Immature natural killer cell (primary cell): ENCODE measurements at regions not wholly inside any gene's neighbourhood (a gene's known extent, or its start where the extent isn't known, plus 50 kb on each side); places are given as distances from the start of the nearest gene placed in this dataset.

Experiments
- DNase-seq, 3 donors: peaks; one replicate each; pipeline ENCODE4 v3.0.0; 2022; ENCODE audit warnings: mixed read lengths in 1 of 3
- H3K27ac Mint-ChIP-seq, 6 donors: one replicate each; pipeline ENCODE4 v1.8.0; 2020; ENCODE audit warnings: mixed read lengths in 6 of 6, mild to moderate bottlenecking in 5 of 6, inconsistent platforms in 4 of 6, moderate library complexity in 3 of 6
- H3K27me3 Mint-ChIP-seq, 3 donors: one replicate each; pipeline ENCODE4 v1.8.0; 2020 to 2021; ENCODE audit warnings: low read depth in 3 of 3, mild to moderate bottlenecking in 3 of 3, mixed read lengths in 3 of 3, moderate library complexity in 3 of 3, inconsistent platforms in 1 of 3
- H3K36me3 Mint-ChIP-seq, 3 donors: one replicate each; pipeline ENCODE4 v1.8.0; 2020; ENCODE audit warnings: mixed read lengths in 3 of 3, inconsistent platforms in 2 of 3, mild to moderate bottlenecking in 2 of 3
- H3K4me1 Mint-ChIP-seq, 2 donors: one replicate each; pipeline ENCODE4 v1.8.0; 2020; ENCODE audit warnings: inconsistent platforms in 2 of 2, mild to moderate bottlenecking in 2 of 2, mixed read lengths in 2 of 2, moderate library complexity in 1 of 2
- H3K4me3 Mint-ChIP-seq, 5 donors: one replicate each; pipeline ENCODE4 v1.8.0; 2020; ENCODE audit warnings: mild to moderate bottlenecking in 5 of 5, mixed read lengths in 5 of 5, inconsistent platforms in 3 of 5, moderate library complexity in 3 of 5
- H3K9me3 Mint-ChIP-seq, 6 donors: one replicate each; pipeline ENCODE4 v1.8.0; 2020; ENCODE audit warnings: mild to moderate bottlenecking in 6 of 6, mixed read lengths in 6 of 6, inconsistent platforms in 4 of 6, moderate library complexity in 3 of 6

- H3K9me3 Mint-ChIP-seq: no peaks in the 10 kb centered on the region
- no peak for DNase-seq
- no peak overlapping the region for H3K4me3 Mint-ChIP-seq
- peaks cover 0 to 7% (median 6%) of the 10 kb centered on the region in 3 donors for H3K27me3 Mint-ChIP-seq
- H3K27ac Mint-ChIP-seq: no peak overlapping the region
- H3K4me1 Mint-ChIP-seq: no peaks in the 10 kb centered on the region
- no peaks in the 10 kb centered on the region for H3K36me3 Mint-ChIP-seq
Observed at GRCh38 chr22:48974443-48975315, 853.0 kb downstream of the BRD1 start.

- Mint-ChIP-seq H3K27ac (no peak overlapping the region), H3K4me3 (no peak overlapping the region), H3K9me3 (no peaks in the 10 kb centered on the region), H3K36me3 (no peaks in the 10 kb centered on the region), H3K27me3 (peaks cover 0 to 6% (median 2%) of the 10 kb centered on the region in 3 donors), H3K4me1 (no peaks in the 10 kb centered on the region)
- no peak for DNase-seq
Observed at GRCh38 chr22:48973694-48974041, 854.0 kb downstream of the BRD1 start.

DNA sequence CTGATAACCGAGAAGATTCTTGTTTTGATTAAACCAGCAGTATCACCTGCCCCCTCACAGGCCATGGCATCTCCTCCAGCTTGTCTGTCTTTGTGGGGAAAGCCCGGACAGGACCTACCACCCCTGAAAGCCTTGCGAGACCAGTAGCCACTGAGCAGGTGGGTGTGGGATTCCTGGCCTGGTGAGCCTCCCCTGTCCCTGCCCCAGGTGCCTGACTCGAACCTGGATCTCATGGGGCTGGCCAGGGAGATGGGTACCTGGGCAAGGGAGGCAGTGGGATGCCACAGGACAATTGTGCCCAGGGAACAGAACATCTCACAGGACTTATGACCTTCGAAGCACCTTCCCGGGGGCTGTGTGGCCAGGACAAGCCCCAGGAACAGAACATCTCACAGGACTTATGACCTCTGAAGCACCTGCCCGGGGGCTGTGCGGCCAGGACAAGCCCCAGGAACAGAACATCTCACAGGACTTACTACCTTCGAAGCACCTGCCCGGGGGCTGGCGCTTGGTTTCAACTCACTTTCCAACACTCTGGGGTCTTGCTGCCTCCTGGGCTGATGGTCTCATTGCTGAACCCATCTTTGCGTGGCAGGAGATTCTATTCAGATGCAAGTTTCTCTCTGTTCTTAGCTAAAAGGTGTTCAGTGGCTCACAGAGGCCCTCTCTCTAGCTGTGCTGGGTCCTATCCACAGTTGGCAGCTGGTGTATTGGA, 854.5 kb downstream of the BRD1 start:
- DNase-seq: no peak
- H3K27me3 Mint-ChIP-seq: peaks cover 2 to 6% (median 3%) of the 10 kb centered on the region in 3 donors
- H3K27ac Mint-ChIP-seq: no peak overlapping the region
- no peaks in the 10 kb centered on the region for H3K4me1 Mint-ChIP-seq
- H3K9me3 Mint-ChIP-seq: no peaks in the 10 kb centered on the region
- no peak overlapping the region for H3K4me3 Mint-ChIP-seq
- no peaks in the 10 kb centered on the region for H3K36me3 Mint-ChIP-seq

- Mint-ChIP-seq H3K9me3 (no peaks in the 10 kb centered on the region), H3K36me3 (no peaks in the 10 kb centered on the region), H3K4me1 (no peaks in the 10 kb centered on the region), H3K27me3 (peaks cover 3 to 9% (median 5%) of the 10 kb centered on the region in 3 donors), H3K4me3 (no peak overlapping the region), H3K27ac (no peak overlapping the region)
- no peak for DNase-seq
Observed at GRCh38 chr22:48968201-48968959, 859.3 kb downstream of the BRD1 start.

DNA sequence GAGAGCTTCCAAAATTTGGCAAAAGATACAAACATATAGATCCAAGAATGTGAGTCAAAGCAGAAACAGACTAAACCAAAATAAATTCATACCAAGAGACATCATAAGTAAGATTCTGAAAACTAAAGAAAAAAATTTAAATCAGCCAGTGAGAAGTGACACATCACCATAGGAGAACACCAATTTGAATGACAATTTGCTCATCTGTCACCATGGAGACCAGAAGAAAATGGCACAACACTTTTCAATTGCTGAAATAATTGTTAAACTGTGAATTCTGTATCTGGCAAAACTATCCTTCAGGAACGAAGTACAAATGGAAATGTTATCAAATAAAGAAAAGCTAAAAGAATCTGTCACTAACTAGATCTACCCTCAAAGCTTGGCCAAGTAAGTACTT, 864.3 kb downstream of the BRD1 start:
- DNase-seq: no peak
- Mint-ChIP-seq H3K4me3 (no peak overlapping the region), H3K27ac (no peak overlapping the region), H3K4me1 (no peaks in the 10 kb centered on the region), H3K9me3 (no peaks in the 10 kb centered on the region), H3K36me3 (no peaks in the 10 kb centered on the region), H3K27me3 (peaks cover 7 to 19% (median 9%) of the 10 kb centered on the region in 3 donors)

GRCh38 chr22:48961705-48962104, 866.0 kb downstream of the BRD1 start:
- H3K4me1 Mint-ChIP-seq: peaks cover 0 to under 1% of the 10 kb centered on the region in 2 donors
- peaks cover 0 to 19% (median 10%) of the 10 kb centered on the region in 3 donors for H3K27me3 Mint-ChIP-seq
- H3K9me3 Mint-ChIP-seq: peaks cover 0 to 2% (median 0%) of the 10 kb centered on the region in 6 donors
- no peak overlapping the region for H3K27ac Mint-ChIP-seq
- H3K4me3 Mint-ChIP-seq: no peak overlapping the region
- peaks cover 0 to 3% (median 0%) of the 10 kb centered on the region in 3 donors for H3K36me3 Mint-ChIP-seq
- no peak for DNase-seq

GRCh38 chr22:48960980-48961660, 866.6 kb downstream of the BRD1 start:
- H3K27me3 Mint-ChIP-seq: peaks cover 0 to 19% (median 13%) of the 10 kb centered on the region in 3 donors
- H3K4me3 Mint-ChIP-seq: no peak overlapping the region
- no peak overlapping the region for H3K27ac Mint-ChIP-seq
- H3K9me3 Mint-ChIP-seq: peaks cover 0 to 2% (median 0%) of the 10 kb centered on the region in 6 donors
- peaks cover 0 to 4% (median 0%) of the 10 kb centered on the region in 3 donors for H3K36me3 Mint-ChIP-seq
- DNase-seq: no peak
- peaks cover 0 to 5% of the 10 kb centered on the region in 2 donors for H3K4me1 Mint-ChIP-seq

- H3K36me3 Mint-ChIP-seq: peaks cover 0 to 4% (median 0%) of the 10 kb centered on the region in 3 donors
- H3K27me3 Mint-ChIP-seq: peaks cover 0 to 19% (median 13%) of the 10 kb centered on the region in 3 donors
- no peak for DNase-seq
- H3K4me3 Mint-ChIP-seq: no peak overlapping the region
- H3K4me1 Mint-ChIP-seq: peaks cover 0 to 5% of the 10 kb centered on the region in 2 donors
- H3K9me3 Mint-ChIP-seq: peaks cover 0 to 2% (median 0%) of the 10 kb centered on the region in 6 donors
- H3K27ac Mint-ChIP-seq: no peak overlapping the region
Observed at GRCh38 chr22:48960576-48960975, 867.1 kb downstream of the BRD1 start.

DNA sequence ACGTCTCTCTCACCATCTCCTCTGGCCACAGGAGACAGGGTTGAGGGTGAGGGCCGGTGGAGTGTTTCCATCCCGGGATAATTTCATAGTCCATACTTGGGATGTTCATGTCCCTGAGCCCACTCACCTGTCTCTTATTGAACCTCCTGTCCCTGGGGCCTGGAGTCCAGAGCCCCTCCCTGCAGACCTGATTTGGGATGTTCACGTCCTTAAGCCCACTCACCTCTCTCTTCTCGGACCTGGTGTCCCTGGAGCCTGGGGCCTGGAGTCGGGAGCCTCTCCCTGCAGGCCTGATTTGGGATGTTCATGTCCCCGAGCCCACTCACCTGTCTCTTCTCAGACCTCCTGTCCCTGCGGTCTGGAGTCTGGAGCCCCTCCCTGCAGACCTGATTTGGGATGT, 868.2 kb downstream of the BRD1 start:
- DNase-seq: no peak
- Mint-ChIP-seq H3K27ac (no peak overlapping the region), H3K4me1 (peaks cover 0 to 5% of the 10 kb centered on the region in 2 donors), H3K4me3 (no peak overlapping the region), H3K36me3 (peaks cover 0 to 4% (median 0%) of the 10 kb centered on the region in 3 donors), H3K9me3 (peaks cover 0 to 2% (median 0%) of the 10 kb centered on the region in 6 donors), H3K27me3 (peaks cover 0 to 19% (median 13%) of the 10 kb centered on the region in 3 donors)

GRCh38 chr22:48957987-48958321, 869.7 kb downstream of the BRD1 start:
- peaks cover 0 to 2% (median 0%) of the 10 kb centered on the region in 6 donors for H3K9me3 Mint-ChIP-seq
- no peak for DNase-seq

DNA sequence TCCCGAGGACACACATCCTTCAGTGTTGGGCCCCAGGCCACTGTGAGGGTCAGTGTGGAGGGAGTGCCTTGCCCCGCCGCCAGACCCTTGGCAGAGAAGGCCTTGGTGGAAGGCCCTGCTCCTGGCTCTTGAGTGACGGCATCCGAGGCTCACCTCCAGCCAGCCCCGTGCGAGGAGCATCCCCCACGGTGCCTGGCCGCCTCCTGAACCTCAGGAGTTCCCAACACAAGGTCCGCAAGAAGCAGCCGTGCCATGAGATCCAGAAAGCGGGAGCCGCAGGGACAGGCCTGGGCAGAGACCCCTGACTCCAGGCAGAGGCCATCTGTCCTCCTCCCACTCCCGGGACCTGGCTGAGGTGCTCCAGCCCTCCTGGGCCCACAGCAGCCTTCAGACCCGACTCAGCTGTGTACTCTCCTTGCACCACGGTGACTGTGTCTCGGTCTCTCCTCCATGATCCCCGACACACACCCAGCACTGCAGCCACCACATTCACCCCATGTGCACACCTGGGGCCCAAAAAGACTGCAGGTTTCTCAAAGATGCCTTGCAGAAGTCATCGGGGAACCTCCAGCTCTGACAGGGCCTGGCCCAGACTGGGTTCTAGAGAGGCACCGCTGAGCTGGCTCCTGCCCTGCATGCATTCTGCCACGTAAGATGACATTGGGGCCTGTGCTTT, 870.2 kb downstream of the BRD1 start:
- Mint-ChIP-seq H3K4me1 (peaks cover 0 to 5% of the 10 kb centered on the region in 2 donors), H3K27ac (no peak overlapping the region)
- no peak for DNase-seq

More at GRCh38 chr22:48957987-48958321, 869.7 kb downstream of the BRD1 start:
- no peak overlapping the region for H3K4me3 Mint-ChIP-seq
- no peak overlapping the region for H3K27ac Mint-ChIP-seq
- H3K4me1 Mint-ChIP-seq: peaks cover 0 to 5% of the 10 kb centered on the region in 2 donors
- H3K27me3 Mint-ChIP-seq: peaks cover 0 to 11% (median 11%) of the 10 kb centered on the region in 3 donors
- peaks cover 0 to 4% (median 0%) of the 10 kb centered on the region in 3 donors for H3K36me3 Mint-ChIP-seq

DNA sequence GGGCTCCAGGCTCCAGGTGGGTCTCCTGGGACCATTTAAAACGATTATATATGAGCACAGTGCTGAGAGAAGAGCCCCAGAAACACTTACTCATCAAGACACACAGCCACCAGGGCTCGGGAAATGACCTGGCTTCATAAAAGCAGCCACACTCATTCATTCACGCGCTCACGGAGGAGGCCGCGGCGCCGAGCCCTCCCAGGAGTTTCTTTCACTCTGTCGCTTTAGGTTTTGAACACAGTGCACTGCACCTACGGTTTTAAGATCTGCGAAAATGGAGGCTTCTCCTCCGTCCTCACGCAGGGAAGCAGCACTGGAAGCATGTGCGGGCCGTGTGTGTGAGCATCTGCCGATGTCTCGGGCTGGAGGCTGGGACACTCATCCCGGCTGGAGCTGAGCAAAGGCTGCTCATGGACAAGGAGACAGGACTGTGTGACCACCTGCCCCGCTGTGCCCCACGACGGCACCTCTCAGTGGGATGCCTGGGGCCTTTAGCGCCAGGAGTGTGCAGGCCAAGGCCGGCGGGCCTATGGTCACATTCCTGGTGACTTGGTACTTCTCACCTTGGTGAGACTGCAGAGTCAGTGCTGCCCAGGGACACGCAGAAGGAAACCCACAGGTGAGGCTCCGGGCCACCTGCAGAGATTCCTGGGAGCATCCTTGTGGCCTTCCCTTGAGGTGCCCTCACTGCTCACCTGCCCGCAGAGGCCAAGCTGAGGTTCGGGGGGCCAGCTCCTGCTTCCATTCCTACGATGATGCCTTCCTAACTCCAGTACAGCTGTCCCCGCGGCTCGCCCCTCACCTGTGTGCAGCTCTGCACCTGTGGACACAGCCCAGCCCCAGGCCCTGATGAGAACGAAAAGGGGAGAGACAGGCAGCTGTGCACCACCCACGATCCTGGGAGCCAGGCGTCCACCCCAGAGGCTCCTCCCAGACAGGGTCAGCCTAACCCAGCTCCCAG, 872.0 kb downstream of the BRD1 start:
- DNase-seq: no peak
- H3K27ac Mint-ChIP-seq: no peak overlapping the region
- H3K36me3 Mint-ChIP-seq: peaks cover 0 to 4% (median 0%) of the 10 kb centered on the region in 3 donors
- peaks cover 0 to 5% of the 10 kb centered on the region in 2 donors for H3K4me1 Mint-ChIP-seq
- peaks cover 0 to 2% (median under 1%) of the 10 kb centered on the region in 6 donors for H3K9me3 Mint-ChIP-seq
- peaks cover 0 to 9% (median 2%) of the 10 kb centered on the region in 3 donors for H3K27me3 Mint-ChIP-seq
- H3K4me3 Mint-ChIP-seq: no peak overlapping the region

More for the DNA sequence above, 870.2 kb downstream of the BRD1 start:
- Mint-ChIP-seq H3K9me3 (peaks cover 0 to 2% (median 0%) of the 10 kb centered on the region in 6 donors), H3K4me3 (no peak overlapping the region), H3K27me3 (peaks cover 0 to 10% (median 9%) of the 10 kb centered on the region in 3 donors), H3K36me3 (peaks cover 0 to 4% (median 0%) of the 10 kb centered on the region in 3 donors)
